GM19468 (cell line): ENCODE measurements at regions not wholly inside any gene's neighbourhood (a gene's known extent, or its start where the extent isn't known, plus 50 kb on each side); places are given as distances from the start of the nearest gene placed in this dataset.
A peak's percentile ranks its signal among the peaks of the same experiment; 100 is the strongest.
"Not testable (repeated sequence)": the region's sequence is repeated elsewhere in the genome, so short reads cannot be mapped to it uniquely, and the experiment has no call there.

ENCODE experiments used
- ATAC-seq: cut with Tn5 transposase; IDR thresholded peaks from one replicate; pipeline ENCODE4 v1.9.1; 2021; ENCODE audit warnings: mild to moderate bottlenecking, moderate library complexity, moderate number of reproducible peaks; ENCODE audit not compliant: unreplicated experiment; ENCODE audit errors: extremely low read depth

- ATAC-seq, result no peak
Measured at GRCh38 chr6:74554041-74554440, 651.8 kb downstream of the COL12A1 start.

GRCh38 chr6:74551896-74552295 lies 654.0 kb downstream of the COL12A1 start:
- no peak for ATAC-seq

- no peak for ATAC-seq
Measured at GRCh38 chr6:74550821-74551220, 655.0 kb downstream of the COL12A1 start.

- no peak for ATAC-seq
Measured at GRCh38 chr6:74549746-74550145, 656.1 kb downstream of the COL12A1 start.

GRCh38 chr6:74534465-74535211 lies 671.2 kb downstream of the COL12A1 start:
- no peak for ATAC-seq

- ATAC-seq, result no peak
Measured at GRCh38 chr6:74519163-74519562, 686.7 kb downstream of the COL12A1 start.

GRCh38 chr6:74518035-74518434 lies 687.8 kb downstream of the COL12A1 start:
- no peak for ATAC-seq

- no peak for ATAC-seq
Measured at GRCh38 chr6:74510878-74511277, 695.0 kb downstream of the COL12A1 start.

GRCh38 chr6:74507649-74508048 lies 698.2 kb downstream of the COL12A1 start:
- ATAC-seq, result no peak

GRCh38 chr6:74505391-74505790 lies 700.5 kb downstream of the COL12A1 start:
- no peak for ATAC-seq

GRCh38 chr6:74504941-74505340 lies 700.9 kb downstream of the COL12A1 start:
- no peak for ATAC-seq

- no peak for ATAC-seq
Measured at GRCh38 chr6:74492587-74492986, 713.3 kb downstream of the COL12A1 start.

- peak; percentile 56 for ATAC-seq
Measured at GRCh38 chr6:74491844-74492374, 713.9 kb downstream of the COL12A1 start.

- not testable (repeated sequence) for ATAC-seq
Measured at GRCh38 chr6:74488726-74489125, 717.1 kb downstream of the COL12A1 start.

GRCh38 chr6:74482180-74482579 lies 723.7 kb downstream of the COL12A1 start:
- no peak for ATAC-seq

- ATAC-seq, result no peak
Measured at GRCh38 chr6:74480561-74480960, 725.3 kb downstream of the COL12A1 start.

- ATAC-seq, result no peak
Measured at GRCh38 chr6:74479960-74480359, 725.9 kb downstream of the COL12A1 start.

- ATAC-seq, result no peak
Measured at GRCh38 chr6:74479420-74479819, 726.4 kb downstream of the COL12A1 start.

GRCh38 chr6:74474046-74474445 lies 731.8 kb downstream of the COL12A1 start:
- ATAC-seq, result not testable (repeated sequence)

GRCh38 chr6:74468552-74468951 lies 737.3 kb downstream of the COL12A1 start:
- ATAC-seq, result not testable (repeated sequence)

GRCh38 chr6:74467533-74468215 lies 738.2 kb downstream of the COL12A1 start:
- no peak for ATAC-seq
